WTC11 (cell line): ENCODE measurements at regions not wholly inside any gene's neighbourhood (a gene's known extent, or its start where the extent isn't known, plus 50 kb on each side); places are given as distances from the start of the nearest gene placed in this dataset.

Experiments
- CREB1 ChIP-seq: sonication (generic); formaldehyde crosslinking; IDR thresholded peaks from 2 replicates; pipeline ENCODE4 v1.8.0; 2023; ENCODE audit warnings: mild to moderate bottlenecking, missing genetic modification reagents
- CTCF ChIP-seq: fragments of 200-600 bp; IDR thresholded peaks from 2 replicates; pipeline ENCODE4 v1.8.0; 2022; ENCODE audit warnings: antibody characterized with exemption
- FOXJ3 ChIP-seq: sonication (generic); formaldehyde crosslinking; IDR thresholded peaks from 2 replicates; pipeline ENCODE4 v1.9.0; 2021; ENCODE audit warnings: missing genetic modification reagents, mild to moderate bottlenecking, borderline replicate concordance
- NR3C1 ChIP-seq: sonication (generic); formaldehyde crosslinking; conservative IDR thresholded peaks from 2 replicates; pipeline ENCODE4 v1.8.1; 2023; ENCODE audit warnings: low read depth, mild to moderate bottlenecking, missing genetic modification reagents
- PRDM15 ChIP-seq: sonication (generic); formaldehyde crosslinking; IDR thresholded peaks from 2 replicates; pipeline ENCODE4 v1.8.0; 2022; ENCODE audit warnings: missing genetic modification reagents
- SP1 ChIP-seq: sonication (generic); formaldehyde crosslinking; conservative IDR thresholded peaks from 2 replicates; pipeline ENCODE4 v1.8.1; 2022; ENCODE audit warnings: missing genetic modification reagents
- ZNF138 ChIP-seq: sonication (generic); formaldehyde crosslinking; conservative IDR thresholded peaks from 2 replicates; pipeline ENCODE4 v1.8.1; 2022; ENCODE audit warnings: mild to moderate bottlenecking, moderate library complexity, missing genetic modification reagents
- TF ChIP-seq, protein P1 (sequence below): sonication (generic); formaldehyde crosslinking; IDR thresholded peaks from 2 replicates; pipeline ENCODE4 v1.8.1; 2022; ENCODE audit warnings: low read depth, mild to moderate bottlenecking, moderate library complexity, missing genetic modification reagents, borderline replicate concordance
- TF ChIP-seq, protein P2 (sequence below): fragments of 250-450 bp; sonication (Bioruptor Pico); IDR thresholded peaks from 2 replicates; pipeline ENCODE4 v1.8.0; 2021; ENCODE audit warnings: mild to moderate bottlenecking

DNA sequence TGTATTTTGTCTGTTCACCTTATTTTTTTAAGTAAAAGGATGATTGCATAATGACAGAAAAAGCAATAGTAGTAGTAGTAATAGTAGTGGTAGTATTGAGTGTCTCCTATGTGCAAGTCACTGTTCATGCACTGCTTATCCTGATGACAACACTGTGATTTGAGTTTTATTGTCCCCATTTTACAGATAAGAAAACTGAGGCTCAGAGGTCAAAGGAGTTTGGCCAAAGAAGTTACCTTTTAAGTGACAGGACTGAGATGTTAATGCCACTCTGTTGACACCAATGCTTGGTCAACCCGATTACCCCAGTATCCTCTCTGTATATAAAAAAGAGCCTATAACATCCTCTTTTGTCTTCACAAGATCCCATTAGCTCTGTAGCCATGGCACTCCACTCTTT lies 100.5 kb upstream of the FRMPD3 start:
- no peak for TF ChIP-seq FOXJ3 (CRISPR knock-in tag)
- no peak for TF ChIP-seq CTCF
- no peak for TF ChIP-seq NR3C1
- no peak for TF ChIP-seq SP1 (CRISPR knock-in tag)
- TF ChIP-seq, protein P1, sequence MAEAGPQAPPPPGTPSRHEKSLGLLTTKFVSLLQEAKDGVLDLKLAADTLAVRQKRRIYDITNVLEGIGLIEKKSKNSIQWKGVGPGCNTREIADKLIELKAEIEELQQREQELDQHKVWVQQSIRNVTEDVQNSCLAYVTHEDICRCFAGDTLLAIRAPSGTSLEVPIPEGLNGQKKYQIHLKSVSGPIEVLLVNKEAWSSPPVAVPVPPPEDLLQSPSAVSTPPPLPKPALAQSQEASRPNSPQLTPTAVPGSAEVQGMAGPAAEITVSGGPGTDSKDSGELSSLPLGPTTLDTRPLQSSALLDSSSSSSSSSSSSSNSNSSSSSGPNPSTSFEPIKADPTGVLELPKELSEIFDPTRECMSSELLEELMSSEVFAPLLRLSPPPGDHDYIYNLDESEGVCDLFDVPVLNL (CRISPR knock-in tag), result no peak
- no peak for TF ChIP-seq CREB1 (CRISPR knock-in tag)
- TF ChIP-seq PRDM15 (CRISPR knock-in tag), result no peak
- TF ChIP-seq, protein P2, sequence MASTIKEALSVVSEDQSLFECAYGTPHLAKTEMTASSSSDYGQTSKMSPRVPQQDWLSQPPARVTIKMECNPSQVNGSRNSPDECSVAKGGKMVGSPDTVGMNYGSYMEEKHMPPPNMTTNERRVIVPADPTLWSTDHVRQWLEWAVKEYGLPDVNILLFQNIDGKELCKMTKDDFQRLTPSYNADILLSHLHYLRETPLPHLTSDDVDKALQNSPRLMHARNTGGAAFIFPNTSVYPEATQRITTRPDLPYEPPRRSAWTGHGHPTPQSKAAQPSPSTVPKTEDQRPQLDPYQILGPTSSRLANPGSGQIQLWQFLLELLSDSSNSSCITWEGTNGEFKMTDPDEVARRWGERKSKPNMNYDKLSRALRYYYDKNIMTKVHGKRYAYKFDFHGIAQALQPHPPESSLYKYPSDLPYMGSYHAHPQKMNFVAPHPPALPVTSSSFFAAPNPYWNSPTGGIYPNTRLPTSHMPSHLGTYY, result no peak
- no peak for TF ChIP-seq ZNF138 (CRISPR knock-in tag)
